ENCODE measurements at regions not wholly inside any gene's neighbourhood (a gene's known extent, or its start where the extent isn't known, plus 50 kb on each side); places are given as distances from the start of the nearest gene placed in this dataset.

DNA sequence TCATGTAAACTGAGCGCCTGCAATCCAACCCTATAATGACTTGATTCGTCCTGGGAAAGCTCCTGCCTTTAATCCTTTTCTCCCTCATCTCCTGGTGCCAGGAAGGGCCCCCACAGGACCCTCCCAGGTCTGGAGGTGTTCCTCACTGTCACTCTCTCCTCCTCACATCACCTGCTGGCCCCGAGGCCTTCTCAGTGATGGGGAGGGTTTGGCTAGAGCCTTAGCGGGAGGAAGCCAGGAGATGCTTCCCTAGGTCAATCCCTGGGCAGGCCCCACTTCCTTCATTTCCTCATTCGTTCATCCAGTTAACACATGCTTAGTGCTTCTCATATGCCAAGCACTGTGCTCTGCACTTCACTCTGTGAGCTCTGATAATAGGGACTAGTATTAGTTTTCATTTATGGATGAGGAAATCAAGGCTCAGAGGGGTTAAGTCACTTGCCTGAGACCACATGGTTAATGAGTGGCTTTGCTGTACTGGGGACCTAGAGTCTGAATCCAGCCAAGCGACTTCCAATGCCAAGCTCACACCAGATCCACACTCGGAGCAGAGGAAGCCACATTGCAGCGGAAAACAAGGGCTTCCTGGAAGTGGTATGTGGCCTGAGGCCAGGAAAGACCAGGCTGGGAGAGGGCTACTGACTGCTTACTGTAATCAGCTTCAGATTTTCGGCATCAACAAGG lies 50.3 kb upstream of the CHRNB4 start:
- Histone ChIP-seq H3K9me3 (ENCODE audit: control insufficient read depth in 1 of 2, low read length in 2 of 2) (no peaks in the 10 kb centered on the region), H3K27me3 (ENCODE audit: control insufficient read depth in 1 of 2, insufficient read depth in 2 of 2, low read length in 2 of 2) (no peaks in the 10 kb centered on the region), H3K27ac (ENCODE audit: low read depth, low read length) (no peak overlapping the region), H3K36me3 (ENCODE audit: control insufficient read depth in 1 of 2, insufficient read depth in 2 of 2, low read length in 2 of 2) (no peaks in the 10 kb centered on the region), H3K4me1 (ENCODE audit: control insufficient read depth in 1 of 2, insufficient read depth in 2 of 2, low read length in 2 of 2) (no peaks in the 10 kb centered on the region), H3K4me3 (ENCODE audit: low read depth in 1 of 2, low read length in 2 of 2) (no peak overlapping the region), H3K9ac (ENCODE audit: low read depth in 1 of 2, low read length in 2 of 2) (no peak overlapping the region)
